ENCODE measurements at regions not wholly inside any gene's neighbourhood (a gene's known extent, or its start where the extent isn't known, plus 50 kb on each side); places are given as distances from the start of the nearest gene placed in this dataset.

GRCh38 chr9:90287567-90288274, 354.9 kb downstream of the DIRAS2 start:
- no peaks in the 10 kb centered on the region for H3K79me2 ChIP-seq (ENCODE audit: insufficient read depth, low read length)
- H3K4me3 ChIP-seq (ENCODE audit: low read depth, low read length, poor library complexity, severe bottlenecking): no peak overlapping the region
- no peaks in the 10 kb centered on the region for H3F3A ChIP-seq (ENCODE audit: insufficient read depth, low read length)
- no peak overlapping the region for H2AFZ ChIP-seq (ENCODE audit: low read length)
- no peaks in the 10 kb centered on the region for H4K20me1 ChIP-seq (ENCODE audit: insufficient read depth, low read length)
- H3K9ac ChIP-seq (ENCODE audit: low read length): no peak overlapping the region
- H3K4me1 ChIP-seq (ENCODE audit: insufficient read depth, low read length, severe bottlenecking): no peaks in the 10 kb centered on the region
- H3K27ac ChIP-seq (ENCODE audit: low read depth, low read length, poor library complexity, severe bottlenecking): no peak overlapping the region
- TF ChIP-seq CTCF (IDR thresholded peaks at IDR 0.05; ENCODE audit: low read length) (no peak), EZH2 (IDR thresholded peaks at IDR 0.05; ENCODE audit: borderline replicate concordance, low read length) (no peak)
- H3K9me3 ChIP-seq (ENCODE audit: low read length): no peaks in the 10 kb centered on the region
- H3K27me3 ChIP-seq (ENCODE audit: insufficient read depth, low read length): no peaks in the 10 kb centered on the region
- no peaks in the 10 kb centered on the region for H3K9me2 ChIP-seq (ENCODE audit: low read depth, low read length)
- no peak overlapping the region for H3K4me2 ChIP-seq (ENCODE audit: low read length)
- no peaks in the 10 kb centered on the region for H3K36me3 ChIP-seq (ENCODE audit: insufficient read depth, low read length)

GRCh38 chr9:90288275-90288639, 354.4 kb downstream of the DIRAS2 start:
- no peak overlapping the region for H3K4me3 ChIP-seq (ENCODE audit: low read depth, low read length, poor library complexity, severe bottlenecking)
- no peaks in the 10 kb centered on the region for H3K9me3 ChIP-seq (ENCODE audit: low read length)
- H3K9me2 ChIP-seq (ENCODE audit: low read depth, low read length): no peaks in the 10 kb centered on the region
- H4K20me1 ChIP-seq (ENCODE audit: insufficient read depth, low read length): no peaks in the 10 kb centered on the region
- no peak overlapping the region for H3K27ac ChIP-seq (ENCODE audit: low read depth, low read length, poor library complexity, severe bottlenecking)
- no peak overlapping the region for H3K4me2 ChIP-seq (ENCODE audit: low read length)
- no peak overlapping the region for H3K9ac ChIP-seq (ENCODE audit: low read length)
- H2AFZ ChIP-seq (ENCODE audit: low read length): no peak overlapping the region
- TF ChIP-seq CTCF (IDR thresholded peaks at IDR 0.05; ENCODE audit: low read length) (no peak), EZH2 (IDR thresholded peaks at IDR 0.05; ENCODE audit: borderline replicate concordance, low read length) (no peak)
- no peaks in the 10 kb centered on the region for H3F3A ChIP-seq (ENCODE audit: insufficient read depth, low read length)
- no peaks in the 10 kb centered on the region for H3K4me1 ChIP-seq (ENCODE audit: insufficient read depth, low read length, severe bottlenecking)
- H3K27me3 ChIP-seq (ENCODE audit: insufficient read depth, low read length): no peaks in the 10 kb centered on the region
- H3K36me3 ChIP-seq (ENCODE audit: insufficient read depth, low read length): no peaks in the 10 kb centered on the region
- H3K79me2 ChIP-seq (ENCODE audit: insufficient read depth, low read length): no peaks in the 10 kb centered on the region

- Histone ChIP-seq H3F3A (ENCODE audit: insufficient read depth, low read length) (no peaks in the 10 kb centered on the region), H3K27me3 (ENCODE audit: insufficient read depth, low read length) (no peaks in the 10 kb centered on the region), H4K20me1 (ENCODE audit: insufficient read depth, low read length) (no peaks in the 10 kb centered on the region), H3K27ac (ENCODE audit: low read depth, low read length, poor library complexity, severe bottlenecking) (no peak overlapping the region), H3K4me3 (ENCODE audit: low read depth, low read length, poor library complexity, severe bottlenecking) (no peak overlapping the region), H3K4me1 (ENCODE audit: insufficient read depth, low read length, severe bottlenecking) (no peaks in the 10 kb centered on the region), H3K4me2 (ENCODE audit: low read length) (no peak overlapping the region), H3K9me3 (ENCODE audit: low read length) (no peaks in the 10 kb centered on the region), H3K36me3 (ENCODE audit: insufficient read depth, low read length) (no peaks in the 10 kb centered on the region), H3K9ac (ENCODE audit: low read length) (no peak overlapping the region), H3K9me2 (ENCODE audit: low read depth, low read length) (no peaks in the 10 kb centered on the region), H2AFZ (ENCODE audit: low read length) (no peak overlapping the region), H3K79me2 (ENCODE audit: insufficient read depth, low read length) (no peaks in the 10 kb centered on the region)
- TF ChIP-seq CTCF (IDR thresholded peaks at IDR 0.05; ENCODE audit: low read length) (no peak), EZH2 (IDR thresholded peaks at IDR 0.05; ENCODE audit: borderline replicate concordance, low read length) (no peak)
Observed at GRCh38 chr9:90290716-90291485, 351.7 kb downstream of the DIRAS2 start.

All from OCI-LY1 (cell line).